H1 (cell line): ENCODE measurements at regions not wholly inside any gene's neighbourhood (a gene's known extent, or its start where the extent isn't known, plus 50 kb on each side); places are given as distances from the start of the nearest gene placed in this dataset.
"Not testable (repeated sequence)": the region's sequence is repeated elsewhere in the genome, so short reads cannot be mapped to it uniquely, and the experiment has no call there.

ENCODE experiments used
- CTCF ChIA-PET: fragments of 300-600 bp; sonication (Branson Sonifier 250); formaldehyde crosslinking; loops from one replicate; lab custom pipeline; 2021; ENCODE audit not compliant: partially characterized antibody; lab: Charles Lee
- POLR2A ChIA-PET: fragments of 300-600 bp; sonication (Branson Sonifier 250); formaldehyde crosslinking; loops from one replicate; lab custom pipeline; 2021; ENCODE audit warnings: inconsistent platforms; ENCODE audit not compliant: partially characterized antibody; lab: Charles Lee
- DNase-seq, 2 experiments: peaks; one replicate each; pipeline versions ENCODE4 v3.0.0 to v3.0.0-alpha.2; 2010 to 2022; ENCODE audit warnings: low spot score in 2 of 2, low read depth in 1 of 2, mixed read lengths in 1 of 2
- FAIRE-seq: peaks from 2 replicates; lab custom pipeline; 2011; peaks lifted over from hg19 to GRCh38; lab: Jason Lieb, UNC
- H2AFZ ChIP-seq: 2 replicates; pipeline ENCODE4 v1.8.1; 2012; ENCODE audit warnings: low read length, inconsistent platforms
- H2AK5ac ChIP-seq: 2 replicates; pipeline ENCODE4 v1.6.1; 2013; ENCODE audit warnings: low read depth, low read length
- H2BK120ac ChIP-seq: replicated peaks from 2 replicates; pipeline ENCODE3; 2013; ENCODE audit warnings: low read depth, low read length, inconsistent platforms
- H2BK12ac ChIP-seq: 2 replicates; pipeline ENCODE4 v1.6.1; 2013; ENCODE audit warnings: low read depth, low read length
- H2BK15ac ChIP-seq: 2 replicates; pipeline ENCODE4 v1.6.1; 2013; ENCODE audit warnings: low read length
- H2BK20ac ChIP-seq: 2 replicates; pipeline ENCODE4 v1.6.1; 2013; ENCODE audit warnings: low read length
- H2BK5ac ChIP-seq: 2 replicates; pipeline ENCODE4 v1.6.1; 2013; ENCODE audit warnings: low read depth, low read length
- H3K14ac ChIP-seq: 2 replicates; pipeline ENCODE4 v1.6.1; 2013; ENCODE audit warnings: inconsistent platforms; ENCODE audit not compliant: insufficient read length
- H3K18ac ChIP-seq: 2 replicates; pipeline ENCODE4 v1.6.1; 2013; ENCODE audit warnings: low read length; ENCODE audit errors: extremely low read depth
- H3K23ac ChIP-seq: 2 replicates; pipeline ENCODE4 v1.6.1; 2013; ENCODE audit warnings: inconsistent platforms; ENCODE audit not compliant: insufficient read length
- H3K23me2 ChIP-seq: 2 replicates; pipeline ENCODE4 v1.6.1; 2013; ENCODE audit warnings: low read depth, low read length
- H3K27ac ChIP-seq: 2 replicates; pipeline ENCODE4 v1.6.1; 2011; ENCODE audit warnings: low read depth, low read length, inconsistent platforms
- H3K27me3 ChIP-seq, 4 experiments: replicated peaks in 1 of 4; 1 replicate in 1 of 4; 2 replicates in 3 of 4; pipeline versions ENCODE4 v1.6.1 to v1.8.1; 2011 to 2013; ENCODE audit warnings: low read length in 3 of 4, mild to moderate bottlenecking in 3 of 4, inconsistent platforms in 2 of 4, mixed read lengths in 2 of 4, moderate library complexity in 1 of 4; ENCODE audit not compliant: control insufficient read depth in 3 of 4, insufficient read depth in 3 of 4; ENCODE audit errors: extremely low read depth in 1 of 4
- H3K36me3 ChIP-seq, 4 experiments: 2 replicates each; pipeline versions ENCODE4 v1.6.1 to v1.8.1; 2011 to 2013; ENCODE audit warnings: mild to moderate bottlenecking in 4 of 4, low read length in 3 of 4, moderate library complexity in 2 of 4, control low read depth in 1 of 4, inconsistent platforms in 1 of 4; ENCODE audit not compliant: insufficient read depth in 4 of 4, control insufficient read depth in 2 of 4
- H3K4ac ChIP-seq: replicated peaks from 2 replicates; pipeline ENCODE3; 2013; ENCODE audit warnings: low read length, low read depth, mixed read lengths, inconsistent platforms; ENCODE audit not compliant: insufficient read length
- H3K4me1 ChIP-seq, 4 experiments: replicated peaks in 1 of 4; 1 replicate in 1 of 4; 2 replicates in 3 of 4; pipeline versions ENCODE4 v1.6.1 to v1.8.1; 2011 to 2013; ENCODE audit warnings: low read length in 3 of 4, inconsistent platforms in 2 of 4, mixed read lengths in 1 of 4; ENCODE audit not compliant: insufficient read depth in 4 of 4, control insufficient read depth in 3 of 4
- H3K4me2 ChIP-seq, 2 experiments: 2 replicates each; pipeline versions ENCODE4 v1.6.1 to v1.8.1; 2011 to 2013; ENCODE audit warnings: low read depth in 2 of 2, low read length in 2 of 2, control low read depth in 1 of 2, inconsistent platforms in 1 of 2, mild to moderate bottlenecking in 1 of 2; ENCODE audit not compliant: insufficient read depth in 1 of 2
- H3K4me3 ChIP-seq, 4 experiments: fragments of 200-600, 300-600 bp in 1 of 4; sonication (generic), shearing (Covaris generic), sonication (Bioruptor Twin) in 1 of 4; 2 replicates each; pipeline versions ENCODE4 v1.5.1 to v1.8.1; 2011 to 2016; ENCODE audit warnings: low read length in 4 of 4, low read depth in 3 of 4, control low read depth in 2 of 4, inconsistent platforms in 2 of 4, mild to moderate bottlenecking in 2 of 4, mixed read lengths in 1 of 4, moderate library complexity in 1 of 4; ENCODE audit not compliant: insufficient read depth in 2 of 4; ENCODE audit errors: extremely low read depth in 1 of 4
- H3K56ac ChIP-seq: replicated peaks from 2 replicates; pipeline ENCODE3; 2013; ENCODE audit warnings: low read depth, mild to moderate bottlenecking, mixed read lengths, low read length, inconsistent platforms; ENCODE audit not compliant: insufficient read length
- H3K79me1 ChIP-seq: 2 replicates; pipeline ENCODE4 v1.6.1; 2013; ENCODE audit warnings: low read depth, low read length, control low read depth
- H3K79me2 ChIP-seq, 2 experiments: 2 replicates each; pipeline versions ENCODE4 v1.6.1 to v1.8.1; 2012 to 2013; ENCODE audit warnings: low read length in 2 of 2, mild to moderate bottlenecking in 2 of 2, inconsistent platforms in 1 of 2; ENCODE audit not compliant: insufficient read depth in 2 of 2, control insufficient read depth in 1 of 2
- H3K9ac ChIP-seq, 4 experiments: replicated peaks in 1 of 4; 1 replicate in 1 of 4; 2 replicates in 3 of 4; pipeline versions ENCODE4 v1.6.1 to v1.8.1; 2011 to 2013; ENCODE audit warnings: low read depth in 3 of 4, low read length in 3 of 4, control low read depth in 2 of 4, mild to moderate bottlenecking in 2 of 4, moderate library complexity in 2 of 4, inconsistent platforms in 1 of 4; ENCODE audit errors: extremely low read depth in 1 of 4
- H3K9me3 ChIP-seq, 2 experiments: 2 replicates each; pipeline versions ENCODE4 v1.6.1 to v1.8.1; 2012 to 2013; ENCODE audit warnings: mild to moderate bottlenecking in 2 of 2, moderate library complexity in 2 of 2, control low read depth in 1 of 2, inconsistent platforms in 1 of 2, low read depth in 1 of 2, low read length in 1 of 2, mixed read lengths in 1 of 2; ENCODE audit not compliant: insufficient read depth in 2 of 2
- H4K20me1 ChIP-seq, 2 experiments: replicated peaks in 1 of 2; 2 replicates each; pipeline versions ENCODE3 to v1.8.1; 2011 to 2013; ENCODE audit warnings: inconsistent platforms in 2 of 2, low read length in 2 of 2, mild to moderate bottlenecking in 1 of 2; ENCODE audit not compliant: insufficient read depth in 2 of 2, control insufficient read depth in 1 of 2
- H4K5ac ChIP-seq: 2 replicates; pipeline ENCODE4 v1.6.1; 2013; ENCODE audit warnings: low read length, low read depth, mixed read lengths, inconsistent platforms; ENCODE audit not compliant: insufficient read length
- H4K8ac ChIP-seq: 2 replicates; pipeline ENCODE4 v1.8.0; 2013; ENCODE audit warnings: mild to moderate bottlenecking, moderate library complexity, low read length, inconsistent platforms; ENCODE audit not compliant: insufficient read depth; ENCODE audit errors: extremely low read depth
- H4K91ac ChIP-seq: replicated peaks from 2 replicates; pipeline ENCODE3; 2013; ENCODE audit warnings: low read length, mixed read lengths, inconsistent platforms; ENCODE audit not compliant: insufficient read length
- BCL11A ChIP-seq, 2 experiments: IDR thresholded peaks; one replicate each; pipeline ENCODE4 v1.6.1; 2011; ENCODE audit warnings: low read depth in 2 of 2, low read length in 2 of 2, mild to moderate bottlenecking in 2 of 2
- KDM1A ChIP-seq: fragments of 200-600, 300-600 bp; sonication (generic); IDR thresholded peaks from 2 replicates; pipeline ENCODE4 v1.7.1; 2016; ENCODE audit warnings: mild to moderate bottlenecking, low read length, borderline replicate concordance
- SUZ12 ChIP-seq: fragments of 200-600 bp; sonication (generic); IDR thresholded peaks from 2 replicates; pipeline ENCODE4 v1.6.1; 2012; ENCODE audit warnings: mild to moderate bottlenecking, inconsistent platforms, low read length, moderate library complexity, mixed read lengths
- TEAD4 ChIP-seq: IDR thresholded peaks from 2 replicates; pipeline ENCODE4 v1.6.1; 2012; ENCODE audit warnings: low read depth, low read length, inconsistent platforms, mixed read lengths
- WGBS, 2 experiments: shearing (Covaris generic) in 1 of 2; methylation state at CpG; one replicate each; pipeline versions ENCODE4 v1.1.6 to v1.1.7; 2013 to 2015; ENCODE audit warnings: low lambda C conversion rate in 2 of 2, mixed read lengths in 2 of 2, inconsistent platforms in 1 of 2, low coverage in 1 of 2, missing lambda C conversion rate in 1 of 2; ENCODE audit not compliant: insufficient replicate concordance in 2 of 2, insufficient coverage in 1 of 2, insufficient read length in 1 of 2; ENCODE audit errors: extremely low coverage in 1 of 2, missing lambda C conversion rate in 1 of 2; 5-methylcytosine and 5-hydroxymethylcytosine counted together

DNA sequence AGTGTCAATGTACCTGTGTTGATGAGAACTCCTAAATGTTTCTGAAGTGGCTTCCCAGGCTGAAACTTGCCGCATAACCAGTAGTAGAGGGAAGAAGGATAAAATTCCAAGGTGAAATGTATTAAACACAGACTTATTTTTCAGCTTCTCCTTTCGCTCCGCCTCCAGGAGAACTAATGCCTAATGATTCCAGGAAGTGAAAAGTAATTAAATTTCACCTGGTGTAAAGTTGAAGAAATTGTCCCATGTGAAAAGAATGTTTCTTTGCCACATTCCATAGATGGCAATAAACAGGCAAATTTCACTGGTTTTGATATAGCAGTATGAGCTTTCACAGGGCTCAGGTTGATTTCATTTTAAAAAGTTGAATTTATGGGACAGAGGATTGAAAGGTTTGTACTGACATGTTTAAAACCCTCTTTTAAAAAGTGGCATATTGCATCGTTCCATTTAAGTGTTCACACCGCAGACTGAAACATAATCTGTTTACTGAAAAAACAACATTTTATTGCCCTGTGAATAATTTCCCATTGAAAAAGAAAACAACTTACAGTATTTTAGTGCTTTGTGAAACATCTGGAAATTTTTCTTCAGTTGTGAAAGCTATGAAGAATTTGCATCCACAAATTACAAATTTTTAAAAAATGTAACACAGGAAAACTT is 453.4 kb upstream of the NFE2L3 start (continued):
- TF ChIP-seq BCL11A (IDR thresholded peaks at IDR 0.05; ENCODE audit: low read depth in 2 of 2, low read length in 2 of 2): no peak
- TF ChIP-seq KDM1A: no peak
- TF ChIP-seq TEAD4: no peak
- TF ChIP-seq SUZ12: no peak

DNA sequence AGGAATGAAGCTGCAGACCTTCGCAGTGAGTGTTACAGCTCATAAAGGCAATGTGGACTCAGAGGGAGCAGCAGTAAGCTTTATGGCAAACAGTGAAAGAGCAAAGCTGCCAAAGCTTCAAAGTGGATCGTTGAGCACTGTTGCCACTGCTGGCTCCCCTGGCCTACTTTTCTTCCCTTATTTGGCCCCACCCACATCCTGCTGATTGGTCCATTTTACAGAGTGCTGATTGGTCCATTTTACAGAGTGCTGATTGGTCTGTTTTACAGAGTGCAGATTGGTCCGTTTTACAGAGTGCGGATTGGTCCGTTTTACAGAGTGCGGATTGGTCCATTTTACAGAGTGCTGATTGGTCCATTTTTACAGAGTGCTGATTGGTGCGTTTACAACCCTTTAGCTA is 451.9 kb upstream of the NFE2L3 start:
- H2BK15ac ChIP-seq, H2AK5ac ChIP-seq, FAIRE-seq: not testable (repeated sequence)

More for the DNA sequence above, 451.9 kb upstream of the NFE2L3 start:
- H3K23ac ChIP-seq, DNase-seq, H3K9ac ChIP-seq, H3K9me3 ChIP-seq, H3K4me1 ChIP-seq, H2BK20ac ChIP-seq, H2BK120ac ChIP-seq, H4K5ac ChIP-seq, H3K23me2 ChIP-seq, H3K4me2 ChIP-seq, H4K8ac ChIP-seq, H3K36me3 ChIP-seq, H2BK12ac ChIP-seq, H3K27ac ChIP-seq, H3K4me3 ChIP-seq, H4K20me1 ChIP-seq, H3K56ac ChIP-seq, H3K79me2 ChIP-seq, H4K91ac ChIP-seq, H3K4ac ChIP-seq, H3K18ac ChIP-seq, H2BK5ac ChIP-seq, H2AFZ ChIP-seq, H3K14ac ChIP-seq, H3K79me1 ChIP-seq, POLR2A ChIA-PET, H3K27me3 ChIP-seq: not testable (repeated sequence)
- WGBS, 2 experiments: 95% methylated on average over 7 of the region's 7 CpGs; no CpG with 5 or more reads in 1 of the 2 experiments
- CTCF ChIA-PET: interaction anchor here (1.1 kb wide), 1 partner anchor 33 kb away, joined by 6 read pairs; no protein-coding TSS in a partner anchor
